Vagina (tissue), 2 donors: ENCODE measurements at regions not wholly inside any gene's neighbourhood (a gene's known extent, or its start where the extent isn't known, plus 50 kb on each side); places are given as distances from the start of the nearest gene placed in this dataset.

Source experiments
- DNase-seq, 2 donors: peaks; one replicate each; pipeline ENCODE4 v3.0.0-alpha.2; 2017; ENCODE audit errors: extremely low spot score in 2 of 2
- H3K27ac ChIP-seq: fragments of 200-600 bp; sonication (generic); one replicate; pipeline ENCODE4 v1.5.1; 2019
- H3K27me3 ChIP-seq: fragments of 200-600 bp; sonication (generic); one replicate; pipeline ENCODE4 v1.5.1; 2019
- H3K36me3 ChIP-seq, 2 donors: fragments of 200-600 bp; sonication (generic); one replicate each; pipeline ENCODE4 v1.5.1; 2017 to 2019
- H3K4me1 ChIP-seq: fragments of 200-600 bp; sonication (generic); one replicate; pipeline ENCODE4 v1.5.1; 2019
- H3K4me3 ChIP-seq, 2 donors: fragments of 200-600 bp; sonication (generic); 1 replicate in 1 of 2; 2 replicates in 1 of 2; pipeline ENCODE4 v1.5.1; 2016 to 2019
- H3K9me3 ChIP-seq: fragments of 200-600 bp; sonication (generic); one replicate; pipeline ENCODE4 v1.5.1; 2019
- CTCF ChIP-seq, 3 experiments: fragments of 450-650 bp in 2 of 3; fragments of 200-600 bp in 1 of 3; sonication (generic) in 1 of 3; IDR thresholded peaks; one replicate each; pipeline ENCODE4 v1.5.1; 2017 to 2019; ENCODE audit warnings: antibody characterized with exemption in 3 of 3, mild to moderate bottlenecking in 2 of 3, moderate library complexity in 2 of 3
- POLR2A ChIP-seq, 2 donors: fragments of 450-650 bp; IDR thresholded peaks; one replicate each; pipeline ENCODE4 v1.6.1; 2017; ENCODE audit warnings: antibody characterized with exemption in 2 of 2, mild to moderate bottlenecking in 2 of 2, moderate library complexity in 2 of 2
- POLR2AphosphoS5 ChIP-seq, 2 donors: sonication (generic); formaldehyde crosslinking; IDR thresholded peaks; one replicate each; pipeline ENCODE4 v1.9.0; 2017; ENCODE audit warnings: antibody characterized with exemption in 2 of 2, mild to moderate bottlenecking in 2 of 2, low read depth in 1 of 2; ENCODE audit not compliant: insufficient read depth in 1 of 2
- intact Hi-C: fragments of 100-400 bp; cut with DNase I; formaldehyde crosslinking; loops from one replicate; pipeline ENCODE4 v1.15.1; 2023

GRCh38 chr6:134724771-134725340, 225.0 kb downstream of the ALDH8A1 start:
- Histone ChIP-seq H3K27me3 (no peaks in the 10 kb centered on the region), H3K36me3 (no peaks in the 10 kb centered on the region), H3K4me3 (no peak overlapping the region), H3K4me1 (peaks cover 52% of the 10 kb centered on the region), H3K27ac (no peak overlapping the region), H3K9me3 (no peaks in the 10 kb centered on the region)
- no peak for DNase-seq
- intact Hi-C loops, result no loop called here
- TF ChIP-seq POLR2A (IDR thresholded peaks at IDR 0.05) (no peak), CTCF (IDR thresholded peaks at IDR 0.05) (no peak), POLR2AphosphoS5 (IDR thresholded peaks at IDR 0.05; ENCODE audit: insufficient read depth in 1 of 2, low read depth in 1 of 2) (peak in 1 of 2 donors; percentile 34)

GRCh38 chr6:134723081-134723871, 226.6 kb downstream of the ALDH8A1 start:
- Histone ChIP-seq H3K27ac (peak overlapping the region; percentile 33), H3K27me3 (no peaks in the 10 kb centered on the region)

GRCh38 chr6:134722200-134722870, 227.6 kb downstream of the ALDH8A1 start:
- H3K36me3 ChIP-seq, result no peaks in the 10 kb centered on the region
- no peaks in the 10 kb centered on the region for H3K27me3 ChIP-seq
- H3K4me1 ChIP-seq, result peaks cover 62% of the 10 kb centered on the region
- no peak for TF ChIP-seq POLR2AphosphoS5 (IDR thresholded peaks at IDR 0.05; ENCODE audit: insufficient read depth in 1 of 2, low read depth in 1 of 2)
- no peak overlapping the region for H3K4me3 ChIP-seq
- DNase-seq, result no peak
- no peaks in the 10 kb centered on the region for H3K9me3 ChIP-seq
- peak overlapping the region; percentile 33 for H3K27ac ChIP-seq
- intact Hi-C loops, result no loop called here

More at GRCh38 chr6:134723081-134723871, 226.6 kb downstream of the ALDH8A1 start:
- H3K4me1 ChIP-seq, result peaks cover 62% of the 10 kb centered on the region
- DNase-seq, result no peak
- intact Hi-C loops, result no loop called here
- no peaks in the 10 kb centered on the region for H3K9me3 ChIP-seq
- H3K36me3 ChIP-seq, result no peaks in the 10 kb centered on the region
- no peak for TF ChIP-seq CTCF (IDR thresholded peaks at IDR 0.05)
- TF ChIP-seq POLR2A (IDR thresholded peaks at IDR 0.05), result no peak
- no peak for TF ChIP-seq POLR2AphosphoS5 (IDR thresholded peaks at IDR 0.05; ENCODE audit: insufficient read depth in 1 of 2, low read depth in 1 of 2)
- H3K4me3 ChIP-seq, result no peak overlapping the region

- no peak for DNase-seq
- Histone ChIP-seq H3K27me3 (no peaks in the 10 kb centered on the region), H3K9me3 (no peaks in the 10 kb centered on the region), H3K4me3 (no peak overlapping the region), H3K36me3 (no peaks in the 10 kb centered on the region), H3K27ac (no peak overlapping the region), H3K4me1 (peaks cover 62% of the 10 kb centered on the region)
- intact Hi-C loops, result no loop called here
- no peak for TF ChIP-seq POLR2A (IDR thresholded peaks at IDR 0.05)
- no peak for TF ChIP-seq CTCF (IDR thresholded peaks at IDR 0.05)
- TF ChIP-seq POLR2AphosphoS5 (IDR thresholded peaks at IDR 0.05; ENCODE audit: insufficient read depth in 1 of 2, low read depth in 1 of 2), result no peak
Measured at GRCh38 chr6:134721060-134721405, 228.9 kb downstream of the ALDH8A1 start.

GRCh38 chr6:134720353-134721059, 229.4 kb downstream of the ALDH8A1 start:
- intact Hi-C loops, result no loop called here
- Histone ChIP-seq H3K27ac (peak overlapping the region; percentile 31), H3K27me3 (no peaks in the 10 kb centered on the region), H3K36me3 (no peaks in the 10 kb centered on the region), H3K9me3 (no peaks in the 10 kb centered on the region), H3K4me3 (no peak overlapping the region), H3K4me1 (peaks cover 61% of the 10 kb centered on the region)
- TF ChIP-seq POLR2AphosphoS5 (IDR thresholded peaks at IDR 0.05; ENCODE audit: insufficient read depth in 1 of 2, low read depth in 1 of 2) (peak in 1 of 2 donors; percentile 5), POLR2A (IDR thresholded peaks at IDR 0.05) (no peak)
- no peak for DNase-seq
